GM21390 (cell line): ENCODE measurements at regions not wholly inside any gene's neighbourhood (a gene's known extent, or its start where the extent isn't known, plus 50 kb on each side); places are given as distances from the start of the nearest gene placed in this dataset.
"Not testable (repeated sequence)": the region's sequence is repeated elsewhere in the genome, so short reads cannot be mapped to it uniquely, and the experiment has no call there.

ENCODE experiments used
- ATAC-seq: cut with Tn5 transposase; IDR thresholded peaks from one replicate; pipeline ENCODE4 v1.9.1; 2021; ENCODE audit not compliant: unreplicated experiment

DNA sequence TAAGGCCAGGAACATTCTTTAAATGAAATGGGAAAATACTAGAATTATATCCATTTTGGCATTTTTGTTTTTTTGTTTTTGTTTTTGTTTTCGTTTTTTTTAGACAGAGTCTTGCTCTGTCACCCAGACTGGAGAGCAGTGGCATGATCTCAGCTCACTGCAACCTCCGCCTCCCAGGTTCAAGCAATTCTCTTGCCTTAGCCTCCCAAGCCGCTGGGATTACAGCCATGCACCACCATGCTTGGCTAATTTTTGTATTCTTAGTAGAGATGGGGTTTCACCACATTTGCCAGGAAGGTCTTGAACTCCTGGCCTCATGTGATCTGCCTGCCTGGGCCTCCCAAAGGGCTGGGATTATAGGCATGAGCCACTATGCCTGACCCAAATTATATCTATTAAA, 520.7 kb upstream of the RORB start:
- ATAC-seq, result not testable (repeated sequence)

DNA sequence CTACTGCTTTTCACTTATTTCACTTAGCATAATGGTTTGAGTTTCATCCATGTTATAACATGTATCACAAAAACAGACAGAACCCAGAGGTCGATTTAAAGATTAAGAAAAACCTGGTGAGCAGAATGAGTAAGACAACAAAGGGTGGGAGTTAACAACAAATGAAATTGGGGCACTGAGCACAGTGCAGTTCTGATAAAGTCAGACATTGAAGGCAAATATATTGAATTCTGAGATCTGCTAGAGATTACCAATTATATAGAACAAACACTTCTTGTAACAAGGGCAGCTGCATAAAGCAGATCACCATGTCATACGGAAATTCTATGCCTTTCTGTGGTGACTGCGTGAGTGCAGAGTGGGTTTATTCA, 517.3 kb upstream of the RORB start:
- no peak for ATAC-seq

DNA sequence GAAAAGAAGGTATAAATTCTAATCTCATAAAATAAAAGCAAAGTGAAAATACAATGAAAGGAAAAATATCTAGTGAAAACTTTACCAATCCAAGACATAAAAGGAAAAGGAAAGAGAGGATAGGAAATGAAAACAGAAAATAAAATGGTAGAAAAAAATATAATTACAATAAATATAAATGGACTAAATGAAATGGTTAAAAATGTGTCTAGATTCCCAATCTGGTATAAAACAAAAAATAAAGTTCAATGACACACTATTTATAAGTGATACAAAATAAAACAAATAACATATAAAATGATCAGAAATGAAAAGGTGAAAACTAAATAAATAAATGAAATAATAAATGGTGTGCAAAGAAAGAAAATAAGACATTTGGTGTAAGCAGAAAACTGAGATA, 516.4 kb upstream of the RORB start:
- ATAC-seq, result no peak

DNA sequence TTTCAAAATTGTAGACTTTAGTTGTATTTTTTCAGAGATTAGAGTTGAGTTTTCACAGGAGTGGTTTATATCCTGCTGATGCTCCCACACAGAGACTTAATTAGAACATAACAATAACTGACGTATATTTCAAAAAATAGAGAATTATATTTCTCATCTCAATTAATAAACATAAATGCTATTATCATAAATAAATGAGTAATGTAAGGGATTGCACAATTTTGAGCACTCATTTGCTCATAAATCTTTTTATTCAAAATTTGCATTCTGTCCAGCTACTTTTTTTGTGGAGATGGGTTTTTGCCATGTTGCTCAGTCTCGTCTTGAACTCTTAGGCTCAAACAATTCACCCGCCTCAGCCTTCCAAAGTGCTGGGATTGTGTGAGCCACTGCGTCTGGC, 515.7 kb upstream of the RORB start:
- ATAC-seq, result no peak

DNA sequence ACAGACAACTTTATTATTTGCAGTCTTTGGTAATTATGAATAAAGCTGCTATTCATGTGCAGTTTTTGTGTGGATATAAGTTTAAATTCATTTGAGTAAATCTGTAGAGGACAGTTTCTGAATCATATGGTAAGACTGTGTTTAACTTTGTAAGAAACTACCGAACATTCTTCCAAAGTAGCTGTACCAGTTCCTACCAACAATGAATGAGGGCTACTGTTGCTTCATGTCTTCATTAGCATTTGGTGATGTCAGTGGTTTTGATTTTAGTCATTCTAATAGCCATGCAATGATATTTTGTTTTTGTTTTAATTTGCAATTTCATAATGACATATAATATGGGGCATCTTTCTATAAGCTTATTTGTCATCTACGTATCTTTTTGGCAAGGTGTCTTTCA, 501.3 kb upstream of the RORB start:
- ATAC-seq, result no peak

DNA sequence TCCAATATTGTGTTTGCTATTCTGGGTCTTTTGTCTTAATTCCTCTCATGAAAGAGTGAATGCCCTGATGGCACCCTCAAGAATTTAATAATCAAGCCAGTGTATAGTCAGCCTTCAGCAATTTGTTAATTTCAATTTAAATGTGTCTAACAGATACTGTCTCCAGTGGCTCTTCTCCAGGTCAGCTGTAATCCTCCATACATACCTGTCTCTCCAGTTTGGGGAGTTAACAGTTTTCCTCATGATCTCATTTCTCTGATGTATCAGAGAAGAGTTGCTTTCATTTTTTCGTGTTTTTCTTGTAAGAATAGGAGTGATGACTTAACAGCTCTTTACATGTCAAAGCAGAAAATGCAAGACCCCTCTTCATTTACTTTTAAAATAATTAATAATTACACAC, 500.3 kb upstream of the RORB start:
- ATAC-seq, result no peak

DNA sequence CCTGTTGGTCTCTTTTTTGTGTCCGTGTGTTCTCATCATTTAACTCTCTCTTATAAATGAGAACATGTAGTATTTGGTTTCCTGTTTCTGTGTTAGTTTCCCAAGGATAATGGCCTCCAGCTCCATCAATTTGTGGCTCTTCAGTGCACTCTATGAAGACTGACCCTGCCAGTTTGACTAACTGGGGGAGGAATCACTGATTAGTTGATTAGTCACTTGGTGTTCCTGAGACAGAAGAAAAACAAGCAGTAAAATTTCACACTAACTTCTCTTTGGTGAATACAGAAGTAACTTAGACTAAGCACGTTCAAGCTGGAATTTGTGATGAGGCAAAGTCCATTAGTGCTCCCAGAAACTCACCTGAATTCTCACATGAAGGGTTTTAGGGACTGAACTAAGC, 495.8 kb upstream of the RORB start:
- ATAC-seq, result no peak

DNA sequence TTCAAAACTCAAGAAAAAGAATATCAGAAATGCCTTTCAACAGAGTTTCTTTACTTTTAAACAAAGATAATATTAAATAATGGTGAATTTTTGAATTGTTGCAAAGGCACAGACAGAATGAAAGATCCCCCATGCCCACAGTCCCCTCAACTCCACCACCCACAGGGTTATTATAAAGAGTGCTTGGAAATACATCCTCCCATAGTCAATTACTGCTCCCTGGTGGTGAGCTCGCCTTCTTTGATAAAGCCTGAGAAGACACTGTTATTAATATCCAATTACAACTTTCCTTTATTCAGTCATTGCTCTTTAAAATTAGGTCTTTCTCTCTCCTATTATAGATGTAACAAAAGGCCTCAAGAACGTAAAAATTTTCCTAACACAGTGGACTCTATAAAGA, 490.2 kb upstream of the RORB start:
- ATAC-seq, result no peak

DNA sequence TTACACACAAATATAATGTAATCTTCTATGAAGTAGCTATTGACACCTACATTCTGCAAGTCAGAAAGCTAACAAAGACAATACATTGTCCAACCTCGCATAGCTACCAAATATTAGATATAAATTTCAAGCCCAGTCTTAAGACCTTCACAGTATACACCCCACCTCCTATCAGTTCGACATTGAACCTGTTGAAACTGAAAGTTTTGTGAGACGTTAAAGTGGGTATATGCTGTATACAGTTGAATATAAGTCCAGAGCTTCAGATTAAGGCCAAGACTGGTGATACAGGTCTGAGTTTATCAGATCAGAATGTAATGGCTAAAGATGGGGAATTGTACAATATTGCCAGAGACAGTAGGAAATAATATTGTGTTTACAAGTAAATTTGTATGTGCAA, 489.3 kb upstream of the RORB start:
- no peak for ATAC-seq

DNA sequence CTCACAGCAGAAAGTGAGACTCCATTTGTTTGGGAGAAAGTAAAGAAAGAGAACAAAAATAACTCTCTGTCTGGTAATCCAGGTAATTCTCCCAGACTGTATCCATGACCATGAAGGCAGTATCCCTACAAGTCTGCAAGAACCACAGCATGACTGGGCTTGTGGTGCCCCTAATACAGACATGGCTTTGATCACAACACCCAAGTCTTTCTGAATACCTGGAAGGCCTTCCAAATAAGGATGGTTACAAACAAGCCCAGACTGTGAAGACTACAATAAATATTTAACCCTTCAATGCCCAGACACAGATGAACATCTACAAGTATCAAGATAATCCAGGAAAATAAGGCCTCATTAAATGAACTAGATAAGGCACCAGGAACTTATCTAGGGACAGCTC, 481.1 kb upstream of the RORB start:
- no peak for ATAC-seq

DNA sequence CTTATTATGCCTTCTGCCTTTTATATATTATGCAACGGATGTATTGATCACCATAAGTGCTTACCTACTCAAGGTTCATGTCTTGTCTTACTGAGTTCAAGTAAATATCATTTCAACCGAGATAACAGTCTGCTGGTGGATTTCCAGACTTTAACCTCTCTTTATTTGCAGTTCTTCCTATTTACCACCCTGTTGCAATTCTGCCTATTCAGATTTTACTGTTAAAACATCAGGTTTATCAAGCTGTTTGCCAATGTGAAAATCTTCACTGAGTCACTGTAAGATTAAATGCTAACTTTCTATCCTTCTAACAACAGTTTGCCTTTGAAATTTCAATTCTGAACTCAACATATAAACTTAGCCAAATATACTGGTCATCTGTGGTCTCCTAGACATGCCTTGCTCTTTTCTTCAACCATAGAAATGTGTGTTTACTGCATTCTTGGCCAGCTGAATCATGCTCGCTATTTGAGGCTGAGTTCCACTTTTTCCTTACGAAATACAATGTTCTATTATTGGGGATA, 471.7 kb upstream of the RORB start:
- ATAC-seq, result no peak

DNA sequence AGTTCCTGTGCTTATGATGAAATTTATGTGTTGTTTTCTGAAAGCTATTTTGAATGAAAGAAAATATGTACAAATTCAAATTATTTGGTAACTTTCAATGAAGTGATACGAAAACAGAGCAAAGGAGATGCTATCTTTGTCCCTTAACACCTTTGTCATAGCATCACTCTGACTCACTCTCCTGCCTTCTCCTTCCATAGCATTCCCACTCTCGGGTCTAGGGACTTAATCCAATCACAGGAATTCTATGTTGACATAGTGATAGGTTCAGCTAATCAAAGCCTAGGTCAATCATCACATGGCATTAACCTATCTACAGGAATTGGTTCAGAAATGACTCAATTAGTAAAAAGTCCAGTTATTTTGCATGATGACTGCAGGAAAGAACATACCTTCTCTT, 464.7 kb upstream of the RORB start:
- no peak for ATAC-seq

DNA sequence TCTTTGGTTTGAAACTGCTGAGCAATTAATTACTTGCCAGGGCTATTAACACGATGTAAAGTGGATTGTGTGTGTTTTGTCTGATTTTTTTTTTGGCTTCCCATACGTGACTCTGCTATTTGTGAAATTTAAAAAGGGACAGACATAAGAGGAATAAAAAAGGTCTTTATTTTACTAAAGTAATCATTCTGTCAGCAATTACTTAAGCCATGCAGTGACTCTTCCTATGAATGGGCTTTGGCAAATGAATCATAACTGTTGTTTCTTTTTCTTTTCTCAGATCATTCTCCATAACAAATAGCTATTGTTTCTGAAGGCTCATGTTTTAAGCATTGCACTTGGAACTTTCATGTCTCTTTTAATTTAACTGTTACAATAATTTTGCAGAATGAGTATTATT, 461.3 kb upstream of the RORB start:
- no peak for ATAC-seq

DNA sequence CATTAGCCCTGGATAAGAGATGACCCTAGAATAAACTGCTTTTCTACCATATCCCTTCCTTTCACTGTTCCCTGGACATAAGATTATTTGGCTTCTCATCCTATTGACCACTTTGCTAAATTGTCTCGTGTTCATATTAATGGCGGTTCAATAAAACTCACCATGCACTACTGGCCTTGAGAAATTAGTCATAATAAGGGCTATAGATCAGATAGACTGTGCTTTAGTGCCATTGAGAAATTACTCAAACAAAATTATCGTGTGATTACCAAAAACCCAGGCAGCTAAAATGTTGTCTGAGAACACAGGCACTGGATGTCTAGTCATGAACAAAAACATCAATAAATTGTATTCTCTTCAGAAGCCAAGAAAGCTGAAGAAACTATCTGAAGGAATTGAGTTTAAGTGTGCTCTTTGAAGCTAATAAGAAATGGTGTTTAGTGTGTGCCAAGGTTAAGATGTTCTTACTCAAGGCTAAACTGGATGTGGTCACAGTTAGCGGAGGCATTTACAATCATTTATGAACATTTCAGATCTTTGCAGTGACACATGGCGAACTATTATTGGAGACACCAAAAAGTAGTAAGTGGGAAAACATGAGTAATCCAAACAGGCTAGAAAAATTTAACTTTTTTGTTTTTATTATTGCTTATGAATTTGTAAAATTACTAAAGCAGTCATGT, 460.4 kb upstream of the RORB start:
- ATAC-seq, result no peak

DNA sequence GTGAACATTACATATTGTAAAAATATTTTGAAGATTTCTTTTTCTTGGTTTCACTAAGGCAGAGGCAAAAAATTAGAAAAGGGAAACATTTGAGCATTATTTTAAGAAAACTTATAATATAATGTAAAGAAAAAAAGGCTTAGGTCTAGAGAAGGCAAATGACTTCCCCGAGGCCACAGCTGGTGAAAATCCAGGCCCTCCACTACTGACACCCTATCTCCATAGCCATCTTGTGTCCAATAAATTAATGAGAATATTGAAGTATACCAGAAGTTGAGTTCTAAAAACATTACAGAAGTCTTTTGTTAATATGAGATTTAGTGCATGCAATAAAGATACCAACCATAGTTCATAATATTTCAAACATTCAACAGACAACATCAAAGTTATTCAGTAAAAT, 459.9 kb upstream of the RORB start:
- no peak for ATAC-seq

DNA sequence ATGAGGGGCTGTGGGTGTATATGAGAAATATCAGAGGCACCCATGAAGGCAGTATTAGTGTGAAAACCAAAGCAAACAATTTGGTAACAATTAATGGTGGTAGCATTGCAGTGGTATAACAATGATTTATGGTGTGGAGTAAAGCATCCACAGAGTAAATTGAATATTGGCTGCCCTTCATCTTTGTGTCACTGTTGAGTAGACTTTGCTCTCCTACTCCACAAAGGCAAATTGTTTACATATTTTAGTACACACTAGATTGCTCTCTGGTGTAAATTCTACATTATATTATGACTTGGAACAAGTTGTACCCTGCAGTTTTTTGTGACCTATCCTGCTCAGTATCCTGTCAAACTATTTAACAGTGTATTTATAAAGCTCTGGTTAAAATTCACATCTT, 455.5 kb upstream of the RORB start:
- ATAC-seq, result no peak

DNA sequence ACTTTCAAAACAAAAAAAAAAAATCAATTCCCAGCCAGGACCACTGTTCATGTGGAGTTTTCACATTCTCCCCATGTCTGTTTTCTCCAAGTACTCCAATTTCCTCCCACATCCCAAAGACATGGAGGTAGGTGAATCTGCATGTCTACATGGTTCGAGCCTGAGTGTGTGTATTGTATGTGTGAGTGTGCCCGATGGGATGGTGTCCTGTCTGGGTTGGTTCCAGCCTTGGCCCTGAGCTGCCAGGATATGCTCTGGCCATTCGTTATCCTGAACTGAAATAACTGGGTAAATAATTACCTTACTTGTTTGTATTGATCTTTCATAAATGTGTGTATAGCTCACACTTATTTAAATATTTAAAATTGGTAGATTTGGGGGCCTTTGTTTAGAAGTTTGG, 452.3 kb upstream of the RORB start:
- ATAC-seq, result no peak

DNA sequence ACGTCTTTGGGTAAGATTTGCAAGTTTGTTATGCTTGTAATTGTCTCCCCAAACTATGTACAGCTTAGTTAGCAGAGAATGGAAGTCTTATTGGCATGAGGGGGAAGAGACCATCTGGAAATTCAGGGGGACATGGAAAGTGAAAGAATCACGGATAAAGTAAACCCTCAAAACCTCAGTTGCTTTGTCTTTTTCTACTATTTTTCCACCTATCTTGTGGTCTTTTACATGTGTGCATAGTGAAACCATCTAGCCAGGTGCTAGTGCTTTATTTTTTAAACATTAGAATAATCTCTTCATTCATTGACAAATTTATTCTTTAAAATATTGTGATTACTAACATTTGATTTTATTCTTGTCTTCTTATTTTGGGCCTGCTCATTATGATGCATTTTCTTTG, 441.1 kb upstream of the RORB start:
- ATAC-seq, result no peak

DNA sequence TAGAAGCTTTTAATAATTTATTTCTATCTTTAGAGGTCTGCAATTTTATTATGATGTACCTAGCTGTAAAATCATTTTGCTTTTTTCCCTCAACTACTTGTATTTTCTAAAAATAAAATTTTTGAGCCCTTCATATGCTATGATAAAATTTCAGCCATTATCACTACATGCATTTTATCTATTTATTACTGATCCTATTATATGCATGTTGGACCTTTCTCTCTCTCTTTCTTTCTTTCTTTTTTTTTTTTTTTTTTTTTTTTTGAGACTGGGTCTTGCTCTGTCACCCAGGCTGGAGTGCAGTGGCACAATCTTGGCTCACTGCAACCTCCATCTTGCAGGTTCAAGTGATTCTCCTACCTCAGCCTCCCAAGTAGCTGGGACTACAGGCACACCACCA, 440.1 kb upstream of the RORB start:
- ATAC-seq, result not testable (repeated sequence)

DNA sequence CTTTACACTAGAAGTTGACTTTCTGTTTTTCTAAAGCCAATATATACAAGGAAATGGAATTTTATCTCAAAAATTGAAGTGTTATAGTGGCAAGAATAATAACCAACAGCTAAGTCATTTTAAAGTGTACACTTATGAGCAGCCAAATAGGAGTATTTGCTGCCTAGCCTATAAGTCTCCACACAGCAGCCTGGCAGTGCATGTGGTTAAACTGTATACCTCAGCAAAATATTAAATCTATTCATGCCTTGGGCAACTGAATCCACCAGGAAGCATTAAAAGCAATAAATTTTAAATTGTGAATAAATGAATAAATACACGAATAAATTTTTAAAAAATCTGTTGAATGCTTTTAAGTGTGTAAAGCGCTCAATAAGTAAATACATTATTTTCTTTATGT, 432.4 kb upstream of the RORB start:
- no peak for ATAC-seq

DNA sequence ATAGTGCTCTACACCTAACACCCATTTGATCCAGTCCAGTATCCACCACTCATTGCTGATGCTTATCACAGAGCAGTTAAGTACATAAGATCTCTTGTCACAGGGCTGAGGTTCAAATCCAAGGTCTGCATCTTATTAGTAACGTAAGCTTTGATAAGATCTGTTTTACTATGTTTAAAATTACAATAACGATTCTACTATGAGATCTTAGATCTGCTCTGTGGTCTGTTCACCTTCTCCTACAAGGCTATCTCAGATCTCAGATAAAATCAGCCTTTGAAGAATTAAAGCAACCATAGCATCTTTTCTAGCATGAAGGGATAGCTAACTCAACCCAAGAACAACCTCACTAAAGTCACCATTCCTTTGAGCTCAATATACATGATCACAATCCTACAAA, 431.0 kb upstream of the RORB start:
- no peak for ATAC-seq

DNA sequence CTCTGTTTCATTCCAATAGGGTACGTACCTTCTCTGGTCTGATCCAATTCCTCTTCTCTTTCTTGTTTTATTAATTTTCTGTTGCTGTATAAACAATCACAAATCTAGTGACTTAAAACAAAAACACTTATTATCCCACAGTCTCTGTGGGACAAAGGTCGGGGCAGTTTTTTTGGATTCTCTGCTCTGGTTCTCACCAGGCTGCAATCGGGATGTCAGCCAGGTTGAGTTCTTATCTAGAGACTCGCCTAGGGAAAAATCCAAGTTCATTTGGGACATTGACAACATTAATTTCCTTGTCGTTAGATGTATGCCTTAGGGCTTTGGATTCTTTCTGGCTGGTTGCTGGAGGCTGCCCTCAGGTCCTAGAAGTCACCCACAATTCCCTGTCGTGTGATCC, 430.5 kb upstream of the RORB start:
- no peak for ATAC-seq

DNA sequence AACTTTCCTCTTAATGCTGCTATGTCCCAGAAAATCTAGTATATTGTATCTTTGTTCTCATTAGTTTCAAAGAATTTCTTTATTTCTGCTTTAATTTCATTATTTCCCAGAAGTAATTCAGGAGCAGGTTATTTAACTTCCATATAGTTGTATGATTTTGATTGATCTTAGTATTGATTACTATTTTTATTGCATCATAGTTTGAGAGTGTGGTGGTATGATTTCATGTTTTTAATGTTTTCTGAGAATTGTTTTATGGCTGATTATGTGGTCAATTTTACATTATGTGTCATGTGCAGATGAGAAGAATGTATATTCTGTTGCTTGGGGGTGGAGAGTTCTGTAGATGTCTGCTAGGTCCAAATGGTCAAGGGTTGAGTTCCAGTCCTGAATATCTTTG, 425.6 kb upstream of the RORB start:
- no peak for ATAC-seq

DNA sequence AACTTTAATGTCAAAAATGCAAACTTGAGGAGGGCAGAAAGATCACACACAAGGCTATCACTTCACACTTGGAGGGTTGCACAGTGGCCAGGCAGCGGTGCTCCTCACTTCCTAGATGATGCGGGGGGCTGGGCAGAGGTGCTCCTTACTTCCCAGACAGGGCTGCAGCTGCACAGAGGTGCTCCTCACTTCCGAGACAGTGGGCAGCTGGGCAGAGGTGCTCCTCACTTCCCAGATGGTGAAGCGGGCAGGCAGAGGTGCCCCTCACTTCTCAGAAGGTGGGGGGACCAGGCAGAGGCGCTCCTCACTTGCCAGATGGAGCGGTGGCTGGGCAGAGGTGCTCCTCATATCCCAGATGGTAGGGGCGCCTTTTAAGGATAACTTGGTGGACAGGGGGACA, 423.2 kb upstream of the RORB start:
- no peak for ATAC-seq
